ENCODE measurements at regions not wholly inside any gene's neighbourhood (a gene's known extent, or its start where the extent isn't known, plus 50 kb on each side); places are given as distances from the start of the nearest gene placed in this dataset.
"Not testable (repeated sequence)": the region's sequence is repeated elsewhere in the genome, so short reads cannot be mapped to it uniquely, and the experiment has no call there.

DNA sequence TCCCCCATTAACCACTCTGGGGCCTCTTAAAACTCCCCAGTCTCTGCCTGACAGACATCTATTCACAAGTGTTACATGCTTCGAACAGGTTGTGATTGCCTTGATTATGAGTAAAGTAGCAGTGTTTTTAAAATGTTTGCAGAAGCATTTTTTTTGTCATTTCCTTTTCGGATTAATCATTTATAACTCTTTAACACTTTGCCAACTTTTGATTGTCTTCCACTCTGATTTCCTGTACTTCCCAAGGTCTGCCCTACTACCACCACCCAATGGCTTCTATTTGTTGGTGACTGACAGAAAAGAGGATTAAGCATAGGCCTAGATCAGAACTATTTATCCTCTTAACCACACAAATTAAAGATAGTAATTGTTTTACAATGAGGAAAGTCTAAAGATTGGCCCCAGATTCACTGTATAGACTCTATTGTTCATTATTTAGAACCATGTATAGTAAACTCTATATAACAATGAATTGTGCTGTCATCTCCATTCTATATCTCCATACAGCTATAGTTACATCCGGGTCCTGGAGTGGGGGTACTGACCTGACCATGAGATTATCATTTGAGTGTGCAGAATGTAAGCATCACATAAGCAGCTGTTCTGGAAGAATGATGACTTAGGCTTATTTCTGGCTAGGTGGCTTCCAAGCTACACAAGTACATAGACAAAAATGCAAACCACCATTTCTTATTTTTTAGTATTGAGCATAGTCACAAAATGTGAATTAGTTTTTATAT, 110.3 kb upstream of the RBMS1 start:
- no peak for TF ChIP-seq ZNF274 (IDR thresholded peaks at IDR 0.05; ENCODE audit: low read depth, low read length)
- no peak overlapping the region for H3K4me3 ChIP-seq (ENCODE audit: low read length)

DNA sequence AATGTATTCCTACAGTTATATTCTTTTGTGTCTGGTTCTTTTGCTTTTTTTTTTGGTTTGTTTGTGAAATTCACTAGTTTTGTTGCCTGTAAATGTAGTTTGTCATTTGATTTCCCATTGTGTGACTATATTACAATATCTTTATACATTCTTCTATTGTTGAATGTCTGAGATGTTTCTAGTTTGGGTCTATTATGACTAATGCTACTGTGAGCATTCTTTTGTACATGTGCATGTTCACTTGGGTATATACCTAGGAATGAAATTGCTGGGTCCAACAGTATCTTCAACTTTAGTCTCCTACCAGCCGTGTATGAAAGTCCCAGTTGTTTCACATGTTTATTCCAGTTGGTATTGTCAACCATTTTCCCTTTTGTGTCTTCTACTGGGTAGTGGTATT, 112.7 kb upstream of the RBMS1 start:
- H3K4me3 ChIP-seq (ENCODE audit: low read length): no peak overlapping the region
- no peak for TF ChIP-seq ZNF274 (IDR thresholded peaks at IDR 0.05; ENCODE audit: low read depth, low read length)

DNA sequence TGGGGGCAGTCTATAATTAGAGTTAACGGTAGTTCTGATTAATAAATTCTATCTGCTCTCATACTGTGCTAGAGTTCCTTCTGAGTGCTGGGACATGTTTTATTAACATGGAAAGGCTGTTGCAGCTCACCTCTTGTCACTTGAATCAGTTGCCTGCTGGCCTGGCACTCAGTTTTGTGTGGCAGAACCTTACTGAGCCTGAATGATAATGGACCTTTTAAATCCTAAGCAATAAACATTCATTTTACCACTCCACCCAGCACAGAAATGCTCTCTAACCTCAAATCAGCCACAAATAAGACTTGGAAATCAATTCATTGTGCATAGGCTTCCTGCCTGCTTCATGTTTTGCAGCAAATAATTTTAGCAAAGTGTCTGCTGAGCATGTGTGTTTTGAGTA, 115.0 kb upstream of the RBMS1 start:
- no peak overlapping the region for H3K4me3 ChIP-seq (ENCODE audit: low read length)

DNA sequence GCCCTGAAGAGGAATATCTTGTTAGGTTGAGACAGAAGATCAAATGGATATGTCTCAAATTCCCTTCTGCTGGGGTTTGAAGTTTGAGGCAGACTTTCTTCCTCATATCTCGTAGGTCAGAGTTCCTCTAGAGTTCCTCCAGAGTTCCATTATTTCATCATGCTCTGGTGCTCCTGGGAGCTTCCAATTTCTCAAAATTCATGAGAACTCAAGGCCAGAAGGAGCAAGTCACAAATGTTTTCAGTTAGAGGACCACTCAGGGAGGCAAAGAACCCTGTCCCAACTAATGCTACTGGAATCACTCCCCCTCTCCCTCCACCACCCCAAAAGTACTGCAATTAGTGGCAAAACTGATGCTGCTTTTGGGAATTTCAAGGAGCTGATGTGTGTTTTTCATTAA, 115.7 kb upstream of the RBMS1 start:
- no peak for TF ChIP-seq ZNF274 (IDR thresholded peaks at IDR 0.05; ENCODE audit: low read depth, low read length)
- H3K4me3 ChIP-seq (ENCODE audit: low read length): no peak overlapping the region

More for the DNA sequence above, 115.0 kb upstream of the RBMS1 start:
- no peak for TF ChIP-seq ZNF274 (IDR thresholded peaks at IDR 0.05; ENCODE audit: low read depth, low read length)

DNA sequence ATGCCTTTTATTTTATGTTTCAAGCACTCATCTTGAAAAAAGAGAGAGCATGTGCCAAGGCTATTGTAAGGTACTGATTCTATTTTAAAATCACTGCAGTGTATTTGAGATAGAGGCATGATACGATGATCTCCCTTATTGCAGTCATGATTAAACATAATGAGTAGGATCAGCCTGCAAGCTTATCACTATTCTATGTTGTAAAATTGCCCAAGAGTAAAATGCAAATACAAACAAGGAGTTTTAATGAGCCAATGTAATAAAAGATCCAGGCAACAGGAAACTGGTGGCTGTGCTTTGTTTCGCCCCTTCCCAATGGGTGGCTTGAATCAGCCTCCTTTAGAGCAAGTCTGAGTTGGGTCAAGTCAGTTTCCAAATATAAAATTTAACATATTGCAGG, 116.4 kb upstream of the RBMS1 start:
- no peak for TF ChIP-seq ZNF274 (IDR thresholded peaks at IDR 0.05; ENCODE audit: low read depth, low read length)

DNA sequence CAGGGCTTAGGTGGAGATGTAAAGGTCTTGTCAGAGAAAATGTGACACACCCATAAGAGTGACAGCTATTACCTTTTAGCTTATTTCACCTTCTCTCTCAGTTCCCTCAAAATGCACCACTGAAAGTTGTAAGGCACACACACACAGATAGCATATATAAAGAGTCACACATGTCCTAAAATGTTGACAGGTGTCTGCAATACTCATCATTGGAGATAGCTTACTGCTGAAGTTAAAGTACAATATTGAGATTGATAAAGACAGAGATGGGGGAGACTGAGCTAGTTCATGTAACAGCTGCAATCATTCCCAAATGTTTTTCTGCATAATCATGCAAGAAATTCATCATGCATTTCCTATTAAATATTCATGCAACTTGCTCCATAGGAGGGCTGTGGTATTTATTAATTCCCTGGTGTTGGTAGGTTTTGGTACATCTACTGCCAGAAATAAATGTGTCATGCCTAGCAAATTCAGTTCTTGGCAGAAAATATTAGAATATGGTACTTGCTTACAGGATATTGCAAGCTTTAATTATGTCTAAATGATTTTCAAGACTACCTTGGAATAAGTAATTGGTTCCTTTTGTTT, 118.8 kb upstream of the RBMS1 start:
- no peak for TF ChIP-seq ZNF274 (IDR thresholded peaks at IDR 0.05; ENCODE audit: low read depth, low read length)
- no peak overlapping the region for H3K4me3 ChIP-seq (ENCODE audit: low read length)

More for the DNA sequence above, 116.4 kb upstream of the RBMS1 start:
- H3K4me3 ChIP-seq (ENCODE audit: low read length): no peak overlapping the region

DNA sequence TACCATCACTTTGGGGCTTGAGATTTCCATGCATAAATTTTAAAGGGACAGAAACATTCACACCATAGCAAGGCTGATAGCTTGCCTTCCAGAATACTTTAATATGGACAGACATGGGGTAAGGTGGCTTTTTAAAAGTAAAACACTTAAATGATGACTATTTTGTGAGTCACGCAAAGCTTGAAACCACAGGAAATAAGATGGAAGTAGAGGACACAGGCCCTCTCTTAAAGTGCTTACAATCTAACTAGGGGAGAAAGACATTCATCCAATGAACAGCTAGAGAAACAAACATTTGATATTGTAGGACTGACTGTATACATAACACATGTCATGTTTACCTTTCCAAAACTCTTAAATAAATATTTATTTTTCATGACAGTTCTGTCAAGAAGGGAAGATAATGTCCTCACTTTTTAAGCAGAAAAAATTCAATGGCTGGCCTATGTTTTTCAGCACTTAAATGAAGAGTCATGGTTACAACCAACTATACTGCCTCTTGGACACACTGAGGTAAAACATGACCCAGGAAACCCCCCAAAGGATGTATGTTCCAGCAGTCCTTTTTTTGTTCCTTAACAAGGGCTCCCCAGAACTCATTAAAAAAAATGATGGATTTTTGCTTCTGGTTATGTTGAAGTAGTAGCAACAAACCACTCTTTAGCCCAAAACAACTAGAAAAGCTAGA, 120.0 kb upstream of the RBMS1 start:
- no peak overlapping the region for H3K4me3 ChIP-seq (ENCODE audit: low read length)
- TF ChIP-seq ZNF274 (IDR thresholded peaks at IDR 0.05; ENCODE audit: low read depth, low read length): no peak

DNA sequence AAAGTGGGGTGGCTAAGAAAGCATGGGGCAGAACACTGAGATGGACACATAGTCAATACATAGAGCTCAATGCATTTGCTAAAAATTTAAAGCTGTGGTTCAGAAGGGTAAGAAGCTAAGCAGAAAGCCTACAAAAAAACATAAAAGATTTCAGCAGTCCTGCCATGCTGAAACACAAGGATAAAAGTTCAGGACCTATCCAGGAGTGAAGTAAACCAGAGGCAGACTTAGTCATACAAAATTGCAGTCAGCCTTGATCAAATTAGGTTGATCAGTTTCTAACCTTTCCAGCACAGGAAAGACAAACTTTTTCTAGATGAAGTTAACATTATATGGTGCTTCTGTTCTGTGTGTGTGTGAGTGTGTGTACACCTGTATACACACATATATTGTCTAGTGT, 120.8 kb upstream of the RBMS1 start:
- no peak for TF ChIP-seq ZNF274 (IDR thresholded peaks at IDR 0.05; ENCODE audit: low read depth, low read length)
- no peak overlapping the region for H3K4me3 ChIP-seq (ENCODE audit: low read length)

DNA sequence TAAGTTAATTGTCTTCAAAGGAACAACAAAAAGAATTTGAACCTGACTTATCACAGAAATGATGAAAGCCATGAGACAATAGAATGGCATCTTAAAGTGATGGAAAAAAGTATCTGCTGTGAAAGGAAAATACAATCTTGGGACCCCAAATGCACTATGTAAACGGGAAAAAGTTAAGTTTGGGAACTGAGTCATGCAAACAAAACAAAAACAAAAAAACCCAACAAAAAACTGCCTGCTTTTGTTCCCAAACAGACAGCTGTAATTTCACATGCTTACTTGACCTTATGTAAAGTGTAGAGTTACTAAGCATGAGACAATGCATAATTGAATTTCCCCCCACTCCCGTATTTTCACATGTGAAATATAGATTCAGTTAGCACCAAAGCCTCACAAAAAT, 122.1 kb upstream of the RBMS1 start:
- TF ChIP-seq ZNF274 (IDR thresholded peaks at IDR 0.05; ENCODE audit: low read depth, low read length): no peak
- H3K4me3 ChIP-seq (ENCODE audit: low read length): no peak overlapping the region

DNA sequence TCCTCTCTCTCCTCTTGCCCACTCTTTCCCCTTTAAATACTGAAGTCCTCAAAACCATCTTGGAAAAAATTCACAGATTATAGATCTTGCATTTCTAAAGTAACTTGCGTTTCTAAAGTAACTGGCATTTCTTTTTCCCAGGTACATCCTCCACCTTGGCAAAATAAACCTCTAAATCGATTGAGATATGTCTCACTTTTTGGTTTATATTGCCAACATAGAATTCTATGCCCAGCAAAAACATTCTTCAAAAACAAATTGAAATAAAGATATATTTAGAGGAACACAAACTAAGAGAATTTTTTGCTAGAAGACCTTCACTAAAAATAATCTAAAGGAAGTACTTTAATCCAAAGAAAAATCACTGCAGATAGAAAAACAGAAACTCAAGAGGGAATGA, 122.5 kb upstream of the RBMS1 start:
- H3K4me3 ChIP-seq (ENCODE audit: low read length): no peak overlapping the region
- TF ChIP-seq ZNF274 (IDR thresholded peaks at IDR 0.05; ENCODE audit: low read depth, low read length): no peak

DNA sequence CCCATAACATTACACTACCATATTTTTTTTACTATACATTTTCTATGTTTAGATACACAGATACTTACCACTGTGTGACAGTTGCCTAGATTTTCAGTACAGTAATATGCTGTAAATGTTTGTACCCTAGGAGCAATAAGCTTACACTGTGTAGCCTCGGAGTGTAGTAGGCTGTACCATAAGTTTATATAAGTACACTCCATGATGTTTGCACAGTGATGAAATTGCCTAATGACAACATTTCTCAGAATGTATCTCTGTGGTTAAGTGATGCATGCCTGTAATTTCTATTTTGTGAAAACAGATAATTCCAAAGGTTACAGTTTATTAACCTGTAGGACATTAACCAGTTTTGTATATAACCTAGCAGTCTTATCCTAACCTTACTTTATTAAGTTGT, 128.1 kb upstream of the RBMS1 start:
- H3K4me3 ChIP-seq (ENCODE audit: low read length): no peak overlapping the region
- TF ChIP-seq ZNF274 (IDR thresholded peaks at IDR 0.05; ENCODE audit: low read depth, low read length): no peak

DNA sequence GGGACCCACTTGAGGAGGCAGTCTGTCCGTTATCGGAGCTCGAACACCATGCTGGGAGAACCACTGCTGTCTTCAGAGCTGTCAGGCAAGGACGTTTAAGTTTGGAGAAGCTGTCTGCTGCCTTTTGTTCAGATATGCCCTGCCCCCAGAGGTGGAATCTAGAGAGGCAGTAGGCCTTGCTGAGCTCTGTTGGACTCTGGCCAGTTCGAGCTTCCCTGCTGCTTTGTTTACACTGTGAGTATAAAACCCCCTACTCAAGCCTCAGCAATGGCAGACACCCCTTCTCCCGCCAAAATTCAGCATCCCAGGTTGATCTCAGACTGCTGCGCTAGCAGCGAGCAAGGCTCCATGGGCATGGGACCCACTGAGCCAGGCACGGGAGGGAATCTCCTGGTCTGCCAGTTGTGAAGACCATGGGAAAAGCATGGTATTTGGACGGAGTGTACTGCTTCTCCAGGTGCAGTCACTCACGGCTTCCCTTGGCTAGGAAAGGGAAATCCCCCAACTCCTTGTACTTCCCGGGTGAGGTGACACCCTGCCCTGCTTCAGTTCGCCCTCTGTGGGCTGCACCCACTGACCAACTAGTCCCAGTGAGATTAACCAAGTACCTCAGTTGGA, 134.5 kb upstream of the RBMS1 start:
- H3K4me3 ChIP-seq (ENCODE audit: low read length): not testable (repeated sequence)

DNA sequence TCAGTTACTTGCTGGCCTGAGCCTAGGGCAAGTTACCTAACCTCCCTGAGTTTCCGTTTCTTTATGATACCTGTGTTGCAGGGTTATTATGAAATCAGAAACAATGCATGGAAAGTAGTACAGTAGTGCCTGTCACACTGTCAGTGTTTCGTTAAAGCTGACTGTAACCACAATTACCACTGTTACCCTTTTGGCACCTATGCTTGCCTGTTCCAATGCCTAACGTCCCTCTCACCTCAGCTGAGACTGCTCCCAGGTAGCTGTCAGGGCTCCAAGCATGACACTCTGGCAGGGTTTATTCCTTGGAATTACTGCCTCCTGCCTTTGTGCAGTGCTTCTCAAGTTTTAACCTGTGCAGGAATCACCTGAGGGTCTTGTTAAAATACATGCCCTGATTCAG, 135.2 kb upstream of the RBMS1 start:
- no peak for TF ChIP-seq ZNF274 (IDR thresholded peaks at IDR 0.05; ENCODE audit: low read depth, low read length)
- no peak overlapping the region for H3K4me3 ChIP-seq (ENCODE audit: low read length)

DNA sequence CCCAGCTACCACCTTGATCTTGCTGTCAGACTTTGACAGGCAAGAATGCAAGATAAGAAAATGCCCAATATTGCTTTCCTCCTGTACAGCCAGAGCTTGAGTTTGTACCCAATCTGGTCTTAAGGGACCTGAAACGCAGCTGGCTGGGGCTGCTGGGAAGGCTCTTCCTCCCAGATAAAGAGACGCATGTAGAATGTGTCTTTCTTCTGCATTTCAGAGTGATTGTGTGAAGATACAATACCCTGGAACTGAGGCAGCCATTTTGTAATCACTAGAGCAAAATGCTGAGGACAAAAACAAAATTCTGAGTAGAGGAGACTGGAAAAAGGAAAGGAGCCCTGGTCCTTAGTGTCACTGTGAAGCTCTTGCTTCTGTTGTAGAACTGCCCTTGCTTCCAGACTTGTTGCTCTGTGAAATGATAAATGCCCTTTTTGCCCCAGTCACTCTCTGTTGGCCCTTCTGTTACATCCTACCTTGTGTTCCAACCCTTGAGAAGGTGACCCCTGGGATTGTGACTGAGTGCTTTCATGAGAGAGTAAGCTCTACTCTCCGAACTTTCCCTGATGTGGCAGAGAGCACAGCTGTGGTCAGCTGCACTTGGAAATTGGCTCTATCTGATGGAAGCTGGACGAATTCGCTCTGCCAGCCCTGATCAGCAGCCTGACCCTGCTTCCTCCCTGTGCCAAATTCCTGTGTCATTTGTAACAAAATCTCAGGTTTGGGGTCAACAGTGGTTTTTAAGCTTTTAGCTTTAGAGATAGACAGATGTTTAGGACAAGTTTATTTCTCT, 137.4 kb upstream of the RBMS1 start:
- no peak overlapping the region for H3K4me3 ChIP-seq (ENCODE audit: low read length)
- TF ChIP-seq ZNF274 (IDR thresholded peaks at IDR 0.05; ENCODE audit: low read depth, low read length): no peak
